Neural crest cell (in vitro differentiated cells): ENCODE measurements at regions not wholly inside any gene's neighbourhood (a gene's known extent, or its start where the extent isn't known, plus 50 kb on each side); places are given as distances from the start of the nearest gene placed in this dataset.

ENCODE experiments used
- DNase-seq: peaks from one replicate; pipeline ENCODE4 v3.0.0; 2021; ENCODE audit warnings: low read depth, mixed read lengths, low spot score
- H3K27ac Mint-ChIP-seq: one replicate; pipeline ENCODE4 v1.8.0; 2021; ENCODE audit warnings: mild to moderate bottlenecking, mixed read lengths; ENCODE audit not compliant: unreplicated experiment
- H3K27me3 Mint-ChIP-seq: 2 replicates; pipeline ENCODE4 v1.8.0; 2021; ENCODE audit warnings: low read depth, mild to moderate bottlenecking, mixed read lengths
- H3K36me3 Mint-ChIP-seq: 2 replicates; pipeline ENCODE4 v1.8.0; 2021; ENCODE audit warnings: low read depth, mild to moderate bottlenecking, mixed read lengths
- H3K4me1 Mint-ChIP-seq: 2 replicates; pipeline ENCODE4 v1.8.0; 2021; ENCODE audit warnings: mixed read lengths
- H3K4me3 Mint-ChIP-seq: one replicate; pipeline ENCODE4 v1.8.0; 2021; ENCODE audit warnings: mild to moderate bottlenecking, mixed read lengths
- H3K9me3 Mint-ChIP-seq: 2 replicates; pipeline ENCODE4 v1.8.0; 2021; ENCODE audit warnings: mixed read lengths
- CTCF ChIP-seq: fragments of 200-600 bp; sonication (generic); conservative IDR thresholded peaks from 2 replicates; pipeline ENCODE4 v1.5.0; 2021; ENCODE audit warnings: antibody characterized with exemption, mild to moderate bottlenecking

GRCh38 chr9:12584656-12585522, 108.3 kb upstream of the TYRP1 start:
- TF ChIP-seq CTCF = no peak
- H3K4me1 Mint-ChIP-seq = no peaks in the 10 kb centered on the region
- no peak for DNase-seq
- H3K27ac Mint-ChIP-seq = no peak overlapping the region
- no peak overlapping the region for H3K4me3 Mint-ChIP-seq
- H3K9me3 Mint-ChIP-seq = no peaks in the 10 kb centered on the region
- peaks cover 6% of the 10 kb centered on the region for H3K27me3 Mint-ChIP-seq
- H3K36me3 Mint-ChIP-seq = no peaks in the 10 kb centered on the region

GRCh38 chr9:12595400-12595799, 97.8 kb upstream of the TYRP1 start:
- Mint-ChIP-seq H3K27me3 (no peaks in the 10 kb centered on the region), H3K27ac (no peak overlapping the region), H3K36me3 (no peaks in the 10 kb centered on the region), H3K4me1 (no peaks in the 10 kb centered on the region), H3K9me3 (no peaks in the 10 kb centered on the region), H3K4me3 (no peak overlapping the region)
- DNase-seq = no peak
- TF ChIP-seq CTCF = no peak

GRCh38 chr9:12604164-12604821, 88.9 kb upstream of the TYRP1 start:
- no peaks in the 10 kb centered on the region for H3K4me1 Mint-ChIP-seq
- no peak for TF ChIP-seq CTCF
- no peaks in the 10 kb centered on the region for H3K36me3 Mint-ChIP-seq
- no peak overlapping the region for H3K4me3 Mint-ChIP-seq
- H3K9me3 Mint-ChIP-seq = no peaks in the 10 kb centered on the region
- H3K27ac Mint-ChIP-seq = no peak overlapping the region
- no peak for DNase-seq
- no peaks in the 10 kb centered on the region for H3K27me3 Mint-ChIP-seq

GRCh38 chr9:12612211-12612770, 80.9 kb upstream of the TYRP1 start:
- Mint-ChIP-seq H3K27me3 (peaks cover 6% of the 10 kb centered on the region), H3K4me3 (no peak overlapping the region), H3K27ac (no peak overlapping the region), H3K4me1 (no peaks in the 10 kb centered on the region), H3K9me3 (peaks cover 2% of the 10 kb centered on the region), H3K36me3 (no peaks in the 10 kb centered on the region)
- TF ChIP-seq CTCF = no peak
- no peak for DNase-seq

GRCh38 chr9:12613071-12613470, 80.1 kb upstream of the TYRP1 start:
- TF ChIP-seq CTCF = no peak
- peaks cover 2% of the 10 kb centered on the region for H3K9me3 Mint-ChIP-seq
- no peak overlapping the region for H3K27ac Mint-ChIP-seq
- H3K4me3 Mint-ChIP-seq = no peak overlapping the region
- H3K36me3 Mint-ChIP-seq = no peaks in the 10 kb centered on the region
- peaks cover 6% of the 10 kb centered on the region for H3K27me3 Mint-ChIP-seq
- no peak for DNase-seq
- H3K4me1 Mint-ChIP-seq = no peaks in the 10 kb centered on the region
